ENCODE measurements at regions not wholly inside any gene's neighbourhood (a gene's known extent, or its start where the extent isn't known, plus 50 kb on each side); places are given as distances from the start of the nearest gene placed in this dataset.

- TF ChIP-seq ZMAT4 (CRISPR knock-in tag; IDR thresholded peaks at IDR 0.05): no peak
- no peak for TF ChIP-seq ZBTB43 (CRISPR knock-in tag; IDR thresholded peaks at IDR 0.05)
These were observed 52.5 kb upstream of the GRB10 start (continued) for GRCh38 chr7:50835156-50835555.

GRCh38 chr7:50834679-50835078 is 52.0 kb upstream of the GRB10 start:
- ATAC-seq (no peak), DNase-seq (ENCODE audit: low spot score) (no peak)
- Mint-ChIP-seq H3K27ac (no peak overlapping the region), H3K9me3 (peaks cover 14% of the 10 kb centered on the region), H3K4me1 (peaks cover 7% of the 10 kb centered on the region; the same call in 1 of the 2 replicates), H3K27me3 (ENCODE audit: low read depth) (peaks cover 4% of the 10 kb centered on the region), H3K4me3 (no peak overlapping the region), H3K36me3 (no peaks in the 10 kb centered on the region)
- TF ChIP-seq SMAD4 (CRISPR knock-in tag; IDR thresholded peaks at IDR 0.05) (no peak), SOX15 (CRISPR knock-in tag; IDR thresholded peaks at IDR 0.05) (no peak), E2F1 (CRISPR knock-in tag; IDR thresholded peaks at IDR 0.05) (no peak), CBFB (CRISPR knock-in tag; IDR thresholded peaks at IDR 0.05; ENCODE audit: low read depth) (no peak), TCF7 (CRISPR knock-in tag; IDR thresholded peaks at IDR 0.05; ENCODE audit: low read depth) (no peak), PREB (CRISPR knock-in tag; IDR thresholded peaks at IDR 0.05; ENCODE audit: borderline replicate concordance) (no peak), ZBTB43 (CRISPR knock-in tag; IDR thresholded peaks at IDR 0.05) (no peak), E2F4 (CRISPR knock-in tag; IDR thresholded peaks at IDR 0.05; ENCODE audit: borderline replicate concordance, low read depth) (no peak), TP53 (CRISPR knock-in tag; IDR thresholded peaks at IDR 0.05) (no peak), NR1H2 (CRISPR knock-in tag; IDR thresholded peaks at IDR 0.05) (no peak), ZNF532 (CRISPR knock-in tag; IDR thresholded peaks at IDR 0.05; ENCODE audit: borderline replicate concordance) (no peak), CREB1 (CRISPR knock-in tag; IDR thresholded peaks at IDR 0.05) (no peak), ARID4B (CRISPR knock-in tag; IDR thresholded peaks at IDR 0.05; ENCODE audit: borderline replicate concordance) (no peak), E2F5 (CRISPR knock-in tag; IDR thresholded peaks at IDR 0.05) (no peak), ZNF263 (CRISPR knock-in tag; IDR thresholded peaks at IDR 0.05; ENCODE audit: low read depth) (no peak)
- ChIA-PET POLR2A (no interaction called here), CTCF (no interaction called here)

Measured in WTC11 (cell line).